Endothelial cell (in vitro differentiated cells): ENCODE measurements at regions not wholly inside any gene's neighbourhood (a gene's known extent, or its start where the extent isn't known, plus 50 kb on each side); places are given as distances from the start of the nearest gene placed in this dataset.

Experiments
- DNase-seq: peaks from one replicate; pipeline ENCODE4 v3.0.0; 2021; ENCODE audit warnings: low spot score
- H3K27ac Mint-ChIP-seq: one replicate; pipeline ENCODE4 v1.8.0; 2021; ENCODE audit warnings: mixed read lengths, inconsistent platforms; ENCODE audit not compliant: unreplicated experiment
- H3K27me3 Mint-ChIP-seq: one replicate; pipeline ENCODE4 v1.8.0; 2021; ENCODE audit warnings: mild to moderate bottlenecking, moderate library complexity, mixed read lengths, inconsistent platforms; ENCODE audit not compliant: unreplicated experiment
- H3K36me3 Mint-ChIP-seq: one replicate; pipeline ENCODE4 v1.8.0; 2021; ENCODE audit warnings: mild to moderate bottlenecking, low read depth, mixed read lengths, inconsistent platforms; ENCODE audit not compliant: unreplicated experiment
- H3K4me1 Mint-ChIP-seq: one replicate; pipeline ENCODE4 v1.8.0; 2021; ENCODE audit warnings: mild to moderate bottlenecking, mixed read lengths, inconsistent platforms; ENCODE audit not compliant: unreplicated experiment
- H3K4me3 Mint-ChIP-seq: one replicate; pipeline ENCODE4 v1.8.0; 2021; ENCODE audit warnings: mild to moderate bottlenecking, mixed read lengths, inconsistent platforms; ENCODE audit not compliant: unreplicated experiment
- H3K9me3 Mint-ChIP-seq: one replicate; pipeline ENCODE4 v1.8.0; 2021; ENCODE audit warnings: mixed read lengths, inconsistent platforms; ENCODE audit not compliant: unreplicated experiment
- CTCF ChIP-seq: fragments of 200-600 bp; sonication (generic); IDR thresholded peaks from one replicate; pipeline ENCODE4 v1.5.0; 2021; ENCODE audit warnings: antibody characterized with exemption; ENCODE audit not compliant: unreplicated experiment

- Mint-ChIP-seq H3K36me3 (peaks cover 7% of the 10 kb centered on the region), H3K4me1 (no peaks in the 10 kb centered on the region), H3K27ac (no peak overlapping the region), H3K9me3 (no peaks in the 10 kb centered on the region), H3K4me3 (no peak overlapping the region), H3K27me3 (peaks cover 6% of the 10 kb centered on the region)
- TF ChIP-seq CTCF = no peak
- no peak for DNase-seq
These were observed 195.7 kb downstream of the ZFP36L2 start for GRCh38 chr2:43030551-43031307.

GRCh38 chr2:43029186-43029585 lies 197.2 kb downstream of the ZFP36L2 start:
- no peaks in the 10 kb centered on the region for H3K9me3 Mint-ChIP-seq
- peaks cover 9% of the 10 kb centered on the region for H3K4me1 Mint-ChIP-seq

DNA sequence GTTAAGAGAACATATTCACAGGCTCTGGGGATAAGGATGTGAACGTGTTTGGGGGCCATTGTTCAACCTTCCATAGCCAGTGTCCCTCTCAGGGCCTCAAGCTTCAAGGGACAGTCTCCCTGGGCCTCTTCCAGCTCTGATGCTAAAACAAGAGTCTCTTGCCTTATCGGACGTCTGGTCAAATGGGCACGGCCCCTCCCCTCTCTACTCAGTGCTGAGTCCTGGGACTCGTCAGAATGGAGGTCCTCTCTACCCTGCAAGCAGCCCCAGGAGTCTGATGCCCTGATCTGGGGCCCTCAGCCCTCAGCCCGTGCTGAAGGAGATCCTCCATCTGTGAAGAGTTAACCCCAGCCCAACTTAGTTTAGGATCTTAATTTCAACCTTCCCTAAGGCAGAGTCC lies 198.2 kb downstream of the ZFP36L2 start:
- Mint-ChIP-seq H3K36me3 (peaks cover 10% of the 10 kb centered on the region), H3K27me3 (peaks cover 11% of the 10 kb centered on the region), H3K27ac (no peak overlapping the region), H3K9me3 (no peaks in the 10 kb centered on the region), H3K4me1 (peaks cover 15% of the 10 kb centered on the region), H3K4me3 (no peak overlapping the region)
- DNase-seq = no peak
- TF ChIP-seq CTCF = no peak

More at GRCh38 chr2:43029186-43029585, 197.2 kb downstream of the ZFP36L2 start:
- Mint-ChIP-seq H3K27ac (no peak overlapping the region), H3K4me3 (no peak overlapping the region), H3K36me3 (peaks cover 7% of the 10 kb centered on the region), H3K27me3 (peaks cover 10% of the 10 kb centered on the region)
- no peak for TF ChIP-seq CTCF
- DNase-seq = no peak

- Mint-ChIP-seq H3K27me3 (peaks cover 12% of the 10 kb centered on the region), H3K4me3 (no peak overlapping the region), H3K36me3 (peaks cover 19% of the 10 kb centered on the region), H3K9me3 (no peaks in the 10 kb centered on the region), H3K4me1 (peaks cover 16% of the 10 kb centered on the region), H3K27ac (no peak overlapping the region)
- no peak for TF ChIP-seq CTCF
- DNase-seq = no peak
These were observed 199.1 kb downstream of the ZFP36L2 start for GRCh38 chr2:43027097-43027873.
